EL (cell line): ENCODE measurements at regions not wholly inside any gene's neighbourhood (a gene's known extent, or its start where the extent isn't known, plus 50 kb on each side); places are given as distances from the start of the nearest gene placed in this dataset.
"Not testable (repeated sequence)": the region's sequence is repeated elsewhere in the genome, so short reads cannot be mapped to it uniquely, and the experiment has no call there.

Source experiments
- DNase-seq: peaks from one replicate; pipeline ENCODE4 v3.0.0-alpha.2; 2016

GRCh38 chr14:85333841-85334240, 196.1 kb upstream of the FLRT2 start:
- DNase-seq = no peak

- no peak for DNase-seq
Observed at GRCh38 chr14:85334316-85334715, 195.6 kb upstream of the FLRT2 start.

GRCh38 chr14:85336257-85336656, 193.7 kb upstream of the FLRT2 start:
- no peak for DNase-seq

GRCh38 chr14:85336817-85337216, 193.1 kb upstream of the FLRT2 start:
- no peak for DNase-seq

GRCh38 chr14:85338895-85339294, 191.0 kb upstream of the FLRT2 start:
- no peak for DNase-seq

- peak; percentile 9 for DNase-seq
Observed at GRCh38 chr14:85342858-85343607, 186.9 kb upstream of the FLRT2 start.

GRCh38 chr14:85344171-85344570, 185.8 kb upstream of the FLRT2 start:
- no peak for DNase-seq

GRCh38 chr14:85344847-85345570, 184.9 kb upstream of the FLRT2 start:
- DNase-seq = no peak

- no peak for DNase-seq
Observed at GRCh38 chr14:85350667-85351066, 179.3 kb upstream of the FLRT2 start.

GRCh38 chr14:85352588-85352987, 177.4 kb upstream of the FLRT2 start:
- not testable (repeated sequence) for DNase-seq

- DNase-seq = no peak
Observed at GRCh38 chr14:85357120-85357519, 172.8 kb upstream of the FLRT2 start.

- DNase-seq = no peak
Observed at GRCh38 chr14:85358136-85358785, 171.7 kb upstream of the FLRT2 start.

GRCh38 chr14:85359505-85359904, 170.4 kb upstream of the FLRT2 start:
- no peak for DNase-seq

- DNase-seq = no peak
Observed at GRCh38 chr14:85363358-85363757, 166.6 kb upstream of the FLRT2 start.

- DNase-seq = no peak
Observed at GRCh38 chr14:85366226-85366625, 163.7 kb upstream of the FLRT2 start.

- DNase-seq = peak; percentile 2
Observed at GRCh38 chr14:85380881-85381280, 149.1 kb upstream of the FLRT2 start.

- DNase-seq = no peak
Observed at GRCh38 chr14:85382341-85382740, 147.6 kb upstream of the FLRT2 start.

GRCh38 chr14:85387181-85387580, 142.8 kb upstream of the FLRT2 start:
- peak; percentile 15 for DNase-seq

- no peak for DNase-seq
Observed at GRCh38 chr14:85390236-85390635, 139.7 kb upstream of the FLRT2 start.

- no peak for DNase-seq
Observed at GRCh38 chr14:85391455-85391854, 138.5 kb upstream of the FLRT2 start.

- DNase-seq = no peak
Observed at GRCh38 chr14:85391892-85392291, 138.1 kb upstream of the FLRT2 start.

- DNase-seq = peak; percentile 10
Observed at GRCh38 chr14:85399186-85399585, 130.8 kb upstream of the FLRT2 start.

GRCh38 chr14:85400678-85401077, 129.3 kb upstream of the FLRT2 start:
- no peak for DNase-seq

GRCh38 chr14:85401384-85401783, 128.6 kb upstream of the FLRT2 start:
- DNase-seq = no peak
